GM18907 (cell line): ENCODE measurements at regions not wholly inside any gene's neighbourhood (a gene's known extent, or its start where the extent isn't known, plus 50 kb on each side); places are given as distances from the start of the nearest gene placed in this dataset.
A peak's percentile ranks its signal among the peaks of the same experiment; 100 is the strongest.

Experiments used
- ATAC-seq: cut with Tn5 transposase; IDR thresholded peaks from one replicate; pipeline ENCODE4 v1.9.1; 2021; ENCODE audit warnings: mild to moderate bottlenecking, moderate library complexity; ENCODE audit not compliant: unreplicated experiment

- ATAC-seq, result no peak
These were observed 368.5 kb upstream of the MAD2L1 start for GRCh38 chr4:120435179-120435578.

GRCh38 chr4:120434756-120435155 lies 368.1 kb upstream of the MAD2L1 start:
- no peak for ATAC-seq

GRCh38 chr4:120432301-120432860 lies 365.7 kb upstream of the MAD2L1 start:
- ATAC-seq, result no peak

GRCh38 chr4:120431180-120431579 lies 364.5 kb upstream of the MAD2L1 start:
- ATAC-seq, result no peak

- no peak for ATAC-seq
These were observed 351.5 kb upstream of the MAD2L1 start for GRCh38 chr4:120418146-120418545.

- no peak for ATAC-seq
These were observed 349.2 kb upstream of the MAD2L1 start for GRCh38 chr4:120415896-120416295.

- no peak for ATAC-seq
These were observed 340.3 kb upstream of the MAD2L1 start for GRCh38 chr4:120406960-120407359.

GRCh38 chr4:120403296-120403695 lies 336.6 kb upstream of the MAD2L1 start:
- ATAC-seq, result no peak

- no peak for ATAC-seq
These were observed 333.8 kb upstream of the MAD2L1 start for GRCh38 chr4:120400441-120400840.

GRCh38 chr4:120399826-120400225 lies 333.2 kb upstream of the MAD2L1 start:
- no peak for ATAC-seq

- ATAC-seq, result no peak
These were observed 329.1 kb upstream of the MAD2L1 start for GRCh38 chr4:120395746-120396145.

GRCh38 chr4:120355881-120356280 lies 289.2 kb upstream of the MAD2L1 start:
- ATAC-seq, result no peak

GRCh38 chr4:120354381-120354780 lies 287.7 kb upstream of the MAD2L1 start:
- no peak for ATAC-seq

- ATAC-seq, result no peak
These were observed 286.6 kb upstream of the MAD2L1 start for GRCh38 chr4:120353235-120353634.

- no peak for ATAC-seq
These were observed 286.1 kb upstream of the MAD2L1 start for GRCh38 chr4:120352739-120353138.

GRCh38 chr4:120348948-120349347 lies 282.3 kb upstream of the MAD2L1 start:
- no peak for ATAC-seq

- no peak for ATAC-seq
These were observed 281.9 kb upstream of the MAD2L1 start for GRCh38 chr4:120348521-120348920.

- ATAC-seq, result peak; percentile 71
These were observed 265.1 kb upstream of the MAD2L1 start for GRCh38 chr4:120331486-120332370.

- ATAC-seq, result no peak
These were observed 262.7 kb upstream of the MAD2L1 start for GRCh38 chr4:120329386-120329785.

- ATAC-seq, result no peak
These were observed 260.6 kb upstream of the MAD2L1 start for GRCh38 chr4:120327276-120327675.

GRCh38 chr4:120319046-120319767 lies 252.6 kb upstream of the MAD2L1 start:
- ATAC-seq, result no peak
